HG02870 (cell line): ENCODE measurements at regions not wholly inside any gene's neighbourhood (a gene's known extent, or its start where the extent isn't known, plus 50 kb on each side); places are given as distances from the start of the nearest gene placed in this dataset.

Experiments
- ATAC-seq: cut with Tn5 transposase; IDR thresholded peaks from one replicate; pipeline ENCODE4 v1.9.1; 2021; ENCODE audit warnings: mild to moderate bottlenecking, moderate library complexity; ENCODE audit not compliant: unreplicated experiment

- ATAC-seq: no peak
These were observed 115.1 kb downstream of the CYLD start for GRCh38 chr16:50856991-50857390.

GRCh38 chr16:50853329-50853728 lies 111.4 kb downstream of the CYLD start:
- no peak for ATAC-seq
